Vagina (tissue), 2 donors: ENCODE measurements at regions not wholly inside any gene's neighbourhood (a gene's known extent, or its start where the extent isn't known, plus 50 kb on each side); places are given as distances from the start of the nearest gene placed in this dataset.

Experiments used
- POLR2AphosphoS5 ChIP-seq, 2 donors: sonication (generic); formaldehyde crosslinking; IDR thresholded peaks; one replicate each; pipeline ENCODE4 v1.9.0; 2017; ENCODE audit warnings: antibody characterized with exemption in 2 of 2, mild to moderate bottlenecking in 2 of 2, low read depth in 1 of 2; ENCODE audit not compliant: insufficient read depth in 1 of 2
- TF ChIP-seq, protein P1 (sequence below), 3 experiments: fragments of 450-650 bp in 2 of 3; fragments of 200-600 bp in 1 of 3; sonication (generic) in 1 of 3; IDR thresholded peaks; one replicate each; pipeline ENCODE4 v1.5.1; 2017 to 2019; ENCODE audit warnings: antibody characterized with exemption in 3 of 3, mild to moderate bottlenecking in 2 of 3, moderate library complexity in 2 of 3

GRCh38 chr5:57844410-57844809 is 361.8 kb upstream of the ACTBL2 start:
- TF ChIP-seq, protein P1, sequence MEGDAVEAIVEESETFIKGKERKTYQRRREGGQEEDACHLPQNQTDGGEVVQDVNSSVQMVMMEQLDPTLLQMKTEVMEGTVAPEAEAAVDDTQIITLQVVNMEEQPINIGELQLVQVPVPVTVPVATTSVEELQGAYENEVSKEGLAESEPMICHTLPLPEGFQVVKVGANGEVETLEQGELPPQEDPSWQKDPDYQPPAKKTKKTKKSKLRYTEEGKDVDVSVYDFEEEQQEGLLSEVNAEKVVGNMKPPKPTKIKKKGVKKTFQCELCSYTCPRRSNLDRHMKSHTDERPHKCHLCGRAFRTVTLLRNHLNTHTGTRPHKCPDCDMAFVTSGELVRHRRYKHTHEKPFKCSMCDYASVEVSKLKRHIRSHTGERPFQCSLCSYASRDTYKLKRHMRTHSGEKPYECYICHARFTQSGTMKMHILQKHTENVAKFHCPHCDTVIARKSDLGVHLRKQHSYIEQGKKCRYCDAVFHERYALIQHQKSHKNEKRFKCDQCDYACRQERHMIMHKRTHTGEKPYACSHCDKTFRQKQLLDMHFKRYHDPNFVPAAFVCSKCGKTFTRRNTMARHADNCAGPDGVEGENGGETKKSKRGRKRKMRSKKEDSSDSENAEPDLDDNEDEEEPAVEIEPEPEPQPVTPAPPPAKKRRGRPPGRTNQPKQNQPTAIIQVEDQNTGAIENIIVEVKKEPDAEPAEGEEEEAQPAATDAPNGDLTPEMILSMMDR (IDR thresholded peaks at IDR 0.05), result no peak
- TF ChIP-seq POLR2AphosphoS5 (IDR thresholded peaks at IDR 0.05; ENCODE audit: insufficient read depth in 1 of 2, low read depth in 1 of 2), result peak in 1 of 2 donors; percentile 27
